ENCODE measurements at regions not wholly inside any gene's neighbourhood (a gene's known extent, or its start where the extent isn't known, plus 50 kb on each side); places are given as distances from the start of the nearest gene placed in this dataset.

DNA sequence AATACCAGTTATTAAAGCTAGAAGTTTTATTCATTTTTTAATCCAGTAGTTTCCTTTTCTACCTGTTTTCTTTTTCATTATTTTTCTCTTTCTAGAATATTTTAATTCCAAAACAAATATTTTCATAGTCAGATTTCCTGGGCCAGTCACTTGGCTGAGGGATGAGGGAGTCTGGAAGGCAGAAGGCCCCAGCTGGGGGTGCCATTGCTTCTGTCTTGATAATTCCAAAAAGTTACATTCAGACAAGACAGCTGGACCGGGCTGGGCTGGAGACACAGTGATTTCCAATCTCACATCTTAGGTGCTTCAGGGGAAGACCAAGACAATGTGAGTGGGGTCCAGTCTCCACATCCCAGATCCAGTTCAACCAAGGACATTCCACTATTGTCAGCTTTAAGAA lies 263.5 kb downstream of the TMA16 start:
- intact Hi-C loops (cut with DNase I) = no loop called here
- Histone ChIP-seq H3K36me3 (no peaks in the 10 kb centered on the region), H3K27ac (no peak overlapping the region), H3K4me1 (no peaks in the 10 kb centered on the region), H3K9me3 (no peaks in the 10 kb centered on the region), H3K27me3 (no peaks in the 10 kb centered on the region), H3K4me3 (no peak overlapping the region)
- DNase-seq (no peak), ATAC-seq (no peak)
- TF ChIP-seq, protein P1, sequence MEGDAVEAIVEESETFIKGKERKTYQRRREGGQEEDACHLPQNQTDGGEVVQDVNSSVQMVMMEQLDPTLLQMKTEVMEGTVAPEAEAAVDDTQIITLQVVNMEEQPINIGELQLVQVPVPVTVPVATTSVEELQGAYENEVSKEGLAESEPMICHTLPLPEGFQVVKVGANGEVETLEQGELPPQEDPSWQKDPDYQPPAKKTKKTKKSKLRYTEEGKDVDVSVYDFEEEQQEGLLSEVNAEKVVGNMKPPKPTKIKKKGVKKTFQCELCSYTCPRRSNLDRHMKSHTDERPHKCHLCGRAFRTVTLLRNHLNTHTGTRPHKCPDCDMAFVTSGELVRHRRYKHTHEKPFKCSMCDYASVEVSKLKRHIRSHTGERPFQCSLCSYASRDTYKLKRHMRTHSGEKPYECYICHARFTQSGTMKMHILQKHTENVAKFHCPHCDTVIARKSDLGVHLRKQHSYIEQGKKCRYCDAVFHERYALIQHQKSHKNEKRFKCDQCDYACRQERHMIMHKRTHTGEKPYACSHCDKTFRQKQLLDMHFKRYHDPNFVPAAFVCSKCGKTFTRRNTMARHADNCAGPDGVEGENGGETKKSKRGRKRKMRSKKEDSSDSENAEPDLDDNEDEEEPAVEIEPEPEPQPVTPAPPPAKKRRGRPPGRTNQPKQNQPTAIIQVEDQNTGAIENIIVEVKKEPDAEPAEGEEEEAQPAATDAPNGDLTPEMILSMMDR (IDR thresholded peaks at IDR 0.05) = no peak

DNA sequence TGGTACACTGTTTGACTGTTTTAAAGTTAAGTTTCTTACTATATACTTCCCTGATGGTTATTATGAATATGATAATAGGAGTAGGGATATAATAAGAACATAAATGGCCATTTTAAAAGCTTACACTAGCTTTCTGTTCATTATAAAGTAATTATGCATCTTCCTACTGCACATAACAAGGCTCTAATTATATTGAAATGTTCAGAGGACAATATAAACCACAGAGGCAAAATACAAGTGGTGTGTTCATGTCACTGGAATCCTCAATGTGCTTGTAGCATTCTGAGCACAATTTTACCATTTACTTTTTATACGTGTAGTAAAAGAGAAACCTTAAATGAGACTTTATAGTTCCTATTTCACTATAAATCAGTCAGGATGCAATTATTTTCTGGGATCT lies 268.3 kb downstream of the TMA16 start:
- Histone ChIP-seq H3K27me3 (no peaks in the 10 kb centered on the region), H3K9me3 (no peaks in the 10 kb centered on the region), H3K27ac (no peak overlapping the region), H3K4me1 (no peaks in the 10 kb centered on the region), H3K36me3 (no peaks in the 10 kb centered on the region), H3K4me3 (no peak overlapping the region)
- intact Hi-C loops (cut with DNase I) = no loop called here
- ATAC-seq (no peak), DNase-seq (no peak)
- TF ChIP-seq, protein P1 (IDR thresholded peaks at IDR 0.05) = no peak

DNA sequence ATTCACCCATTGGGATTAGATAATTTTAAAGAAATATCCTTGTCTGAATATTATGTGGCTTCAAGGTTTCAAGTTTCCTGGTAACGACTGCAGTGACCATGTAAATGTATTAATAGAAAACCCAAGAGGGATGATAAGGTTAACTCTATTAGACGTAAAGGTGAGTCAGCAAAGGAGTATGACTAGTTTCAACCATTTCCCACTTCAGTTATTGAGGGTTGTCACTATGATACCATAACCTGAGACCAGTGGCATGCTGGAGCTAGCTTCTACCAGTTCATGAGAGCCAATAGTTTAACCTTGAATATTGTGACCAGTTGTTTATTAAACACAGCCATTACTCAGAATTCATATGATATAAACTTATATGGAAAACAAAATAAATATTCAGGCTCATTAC lies 270.1 kb downstream of the TMA16 start:
- DNase-seq (no peak), ATAC-seq (no peak)
- Histone ChIP-seq H3K4me1 (no peaks in the 10 kb centered on the region), H3K9me3 (no peaks in the 10 kb centered on the region), H3K36me3 (no peaks in the 10 kb centered on the region), H3K27me3 (no peaks in the 10 kb centered on the region), H3K27ac (no peak overlapping the region), H3K4me3 (no peak overlapping the region)
- intact Hi-C loops (cut with DNase I) = no loop called here
- TF ChIP-seq, protein P1 (IDR thresholded peaks at IDR 0.05) = no peak

DNA sequence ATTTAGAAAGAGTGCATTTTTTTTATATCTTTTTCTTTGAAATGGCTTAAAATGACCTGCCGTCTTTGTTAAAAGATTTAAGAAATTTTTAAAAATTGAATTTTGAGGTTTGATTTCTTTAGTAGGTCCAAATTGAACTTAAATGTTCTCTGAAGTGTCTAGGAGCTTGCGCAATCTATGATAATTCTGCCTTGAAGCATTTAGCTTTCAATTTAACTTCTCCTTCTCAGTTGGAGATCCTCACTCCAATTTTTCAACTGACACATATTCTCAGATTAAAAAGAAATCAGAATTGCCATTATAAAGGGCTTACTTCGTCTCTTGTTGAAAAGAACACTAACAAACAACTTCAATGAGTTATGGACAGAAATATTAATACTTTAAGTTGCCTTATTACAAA lies 273.5 kb downstream of the TMA16 start:
- TF ChIP-seq, protein P1 (IDR thresholded peaks at IDR 0.05) = no peak
- H3K36me3 ChIP-seq = no peaks in the 10 kb centered on the region
- no peaks in the 10 kb centered on the region for H3K27me3 ChIP-seq
- no peak for ATAC-seq
- H3K4me1 ChIP-seq = no peaks in the 10 kb centered on the region
- H3K4me3 ChIP-seq = no peak overlapping the region
- H3K27ac ChIP-seq = no peak overlapping the region
- intact Hi-C loops (cut with DNase I) = no loop called here
- no peak for DNase-seq
- H3K9me3 ChIP-seq = no peaks in the 10 kb centered on the region

DNA sequence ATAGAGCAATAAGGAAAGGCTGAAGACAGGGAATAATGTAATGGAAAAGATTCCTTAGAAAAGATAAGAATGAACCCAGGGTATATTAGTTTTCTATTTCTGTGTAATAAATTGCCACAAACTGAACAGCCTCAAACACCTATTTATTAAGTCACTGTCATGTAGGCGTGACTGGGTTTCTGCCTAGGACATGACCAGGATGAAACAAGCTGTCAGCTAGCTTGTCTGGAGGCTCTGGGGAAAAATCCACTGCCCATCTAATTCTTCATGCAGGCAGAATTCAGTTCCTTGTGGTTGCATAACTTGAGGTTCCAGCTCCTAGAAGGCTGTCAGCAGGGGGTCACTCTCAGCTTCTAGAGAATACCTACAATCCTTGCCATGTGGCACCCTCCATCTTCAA lies 277.7 kb downstream of the TMA16 start:
- DNase-seq (no peak), ATAC-seq (no peak)
- Histone ChIP-seq H3K27ac (no peak overlapping the region), H3K4me1 (no peaks in the 10 kb centered on the region), H3K27me3 (no peaks in the 10 kb centered on the region), H3K9me3 (no peaks in the 10 kb centered on the region), H3K4me3 (no peak overlapping the region), H3K36me3 (no peaks in the 10 kb centered on the region)
- TF ChIP-seq, protein P1 (IDR thresholded peaks at IDR 0.05) = no peak
- intact Hi-C loops (cut with DNase I) = no loop called here

DNA sequence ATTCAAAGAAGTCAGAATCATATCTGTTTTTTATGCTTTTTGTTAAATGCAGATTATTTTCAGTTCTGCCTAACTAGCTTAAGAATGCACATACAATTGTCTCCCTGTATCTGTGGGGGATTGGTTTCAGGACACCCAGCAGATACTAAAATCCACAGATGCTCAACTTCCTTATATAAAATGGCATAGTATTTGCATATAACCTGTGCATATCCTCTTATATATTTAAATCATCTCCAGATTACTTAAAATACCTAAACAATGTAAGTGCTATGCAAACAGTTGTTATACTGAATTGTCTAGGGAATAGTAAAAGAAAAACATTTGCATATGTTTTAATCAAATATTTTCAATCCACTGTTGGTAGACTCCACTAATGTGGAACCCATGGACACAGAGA lies 279.4 kb downstream of the TMA16 start:
- H3K36me3 ChIP-seq = no peaks in the 10 kb centered on the region
- H3K27ac ChIP-seq = no peak overlapping the region
- no peaks in the 10 kb centered on the region for H3K9me3 ChIP-seq
- no peak for DNase-seq
- ATAC-seq = no peak
- intact Hi-C loops (cut with DNase I) = no loop called here
- no peak overlapping the region for H3K4me3 ChIP-seq
- TF ChIP-seq, protein P1 (IDR thresholded peaks at IDR 0.05) = no peak
- H3K4me1 ChIP-seq = no peaks in the 10 kb centered on the region
- no peaks in the 10 kb centered on the region for H3K27me3 ChIP-seq

Data from upper lobe of right lung (tissue), 1 donor.